ENCODE measurements at regions not wholly inside any gene's neighbourhood (a gene's known extent, or its start where the extent isn't known, plus 50 kb on each side); places are given as distances from the start of the nearest gene placed in this dataset.

DNA sequence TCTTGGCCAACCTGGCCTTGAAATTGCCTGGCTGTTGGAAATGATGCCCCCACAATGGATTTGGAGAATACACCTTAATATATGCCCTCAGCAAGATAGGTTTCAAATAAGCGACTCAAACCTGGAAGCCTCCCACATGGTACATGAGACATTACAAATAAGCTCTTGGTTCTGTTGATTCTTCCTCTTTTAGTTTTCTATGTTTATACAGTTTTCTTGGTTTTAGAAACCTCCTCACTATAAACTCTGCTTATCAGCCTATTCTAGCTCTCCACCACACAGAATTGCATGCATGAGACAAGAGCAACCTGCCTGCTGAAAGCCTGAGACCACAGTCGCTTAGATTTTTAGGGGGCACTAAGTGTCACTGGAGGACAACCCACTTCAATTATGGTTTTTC lies 108.8 kb upstream of the PREP start:
- TF ChIP-seq, protein P1, sequence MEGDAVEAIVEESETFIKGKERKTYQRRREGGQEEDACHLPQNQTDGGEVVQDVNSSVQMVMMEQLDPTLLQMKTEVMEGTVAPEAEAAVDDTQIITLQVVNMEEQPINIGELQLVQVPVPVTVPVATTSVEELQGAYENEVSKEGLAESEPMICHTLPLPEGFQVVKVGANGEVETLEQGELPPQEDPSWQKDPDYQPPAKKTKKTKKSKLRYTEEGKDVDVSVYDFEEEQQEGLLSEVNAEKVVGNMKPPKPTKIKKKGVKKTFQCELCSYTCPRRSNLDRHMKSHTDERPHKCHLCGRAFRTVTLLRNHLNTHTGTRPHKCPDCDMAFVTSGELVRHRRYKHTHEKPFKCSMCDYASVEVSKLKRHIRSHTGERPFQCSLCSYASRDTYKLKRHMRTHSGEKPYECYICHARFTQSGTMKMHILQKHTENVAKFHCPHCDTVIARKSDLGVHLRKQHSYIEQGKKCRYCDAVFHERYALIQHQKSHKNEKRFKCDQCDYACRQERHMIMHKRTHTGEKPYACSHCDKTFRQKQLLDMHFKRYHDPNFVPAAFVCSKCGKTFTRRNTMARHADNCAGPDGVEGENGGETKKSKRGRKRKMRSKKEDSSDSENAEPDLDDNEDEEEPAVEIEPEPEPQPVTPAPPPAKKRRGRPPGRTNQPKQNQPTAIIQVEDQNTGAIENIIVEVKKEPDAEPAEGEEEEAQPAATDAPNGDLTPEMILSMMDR (IDR thresholded peaks at IDR 0.05; ENCODE audit: insufficient read depth, low read length, severe bottlenecking) = no peak
- no peak for FAIRE-seq

GRCh38 chr6:105510746-105511145 lies 107.9 kb upstream of the PREP start:
- Histone ChIP-seq H3K27me3 (ENCODE audit: control insufficient read depth, insufficient read depth, low read length) (no peaks in the 10 kb centered on the region), H3K36me3 (ENCODE audit: control insufficient read depth, insufficient read depth, low read length) (no peaks in the 10 kb centered on the region), H3K4me3 (ENCODE audit: low read depth, low read length) (no peak overlapping the region)
- FAIRE-seq (no peak), DNase-seq (ENCODE audit: low read depth) (no peak)
- TF ChIP-seq, protein P1 (IDR thresholded peaks at IDR 0.05; ENCODE audit: insufficient read depth, low read length, severe bottlenecking) = no peak

More for the DNA sequence above, 108.8 kb upstream of the PREP start:
- Histone ChIP-seq H3K4me3 (ENCODE audit: low read depth, low read length) (no peak overlapping the region), H3K27me3 (ENCODE audit: control insufficient read depth, insufficient read depth, low read length) (no peaks in the 10 kb centered on the region), H3K36me3 (ENCODE audit: control insufficient read depth, insufficient read depth, low read length) (no peaks in the 10 kb centered on the region)
- DNase-seq (ENCODE audit: low read depth) = no peak

- TF ChIP-seq, protein P1 (IDR thresholded peaks at IDR 0.05; ENCODE audit: insufficient read depth, low read length, severe bottlenecking) = no peak
- Histone ChIP-seq H3K4me3 (ENCODE audit: low read depth, low read length) (no peak overlapping the region), H3K36me3 (ENCODE audit: control insufficient read depth, insufficient read depth, low read length) (no peaks in the 10 kb centered on the region), H3K27me3 (ENCODE audit: control insufficient read depth, insufficient read depth, low read length) (no peaks in the 10 kb centered on the region)
- FAIRE-seq = no peak
- no peak for DNase-seq (ENCODE audit: low read depth)
These were observed 106.8 kb upstream of the PREP start for GRCh38 chr6:105509506-105510331.

GRCh38 chr6:105507811-105508210 lies 104.9 kb upstream of the PREP start:
- TF ChIP-seq, protein P1 (IDR thresholded peaks at IDR 0.05; ENCODE audit: insufficient read depth, low read length, severe bottlenecking) = no peak
- FAIRE-seq (no peak), DNase-seq (ENCODE audit: low read depth) (no peak)
- Histone ChIP-seq H3K27me3 (ENCODE audit: control insufficient read depth, insufficient read depth, low read length) (no peaks in the 10 kb centered on the region), H3K36me3 (ENCODE audit: control insufficient read depth, insufficient read depth, low read length) (no peaks in the 10 kb centered on the region), H3K4me3 (ENCODE audit: low read depth, low read length) (no peak overlapping the region)

GRCh38 chr6:105504706-105505105 lies 101.8 kb upstream of the PREP start:
- Histone ChIP-seq H3K36me3 (ENCODE audit: control insufficient read depth, insufficient read depth, low read length) (no peaks in the 10 kb centered on the region), H3K4me3 (ENCODE audit: low read depth, low read length) (no peak overlapping the region), H3K27me3 (ENCODE audit: control insufficient read depth, insufficient read depth, low read length) (no peaks in the 10 kb centered on the region)
- TF ChIP-seq, protein P1 (IDR thresholded peaks at IDR 0.05; ENCODE audit: insufficient read depth, low read length, severe bottlenecking) = no peak
- FAIRE-seq (peak; percentile 89), DNase-seq (ENCODE audit: low read depth) (no peak)

DNA sequence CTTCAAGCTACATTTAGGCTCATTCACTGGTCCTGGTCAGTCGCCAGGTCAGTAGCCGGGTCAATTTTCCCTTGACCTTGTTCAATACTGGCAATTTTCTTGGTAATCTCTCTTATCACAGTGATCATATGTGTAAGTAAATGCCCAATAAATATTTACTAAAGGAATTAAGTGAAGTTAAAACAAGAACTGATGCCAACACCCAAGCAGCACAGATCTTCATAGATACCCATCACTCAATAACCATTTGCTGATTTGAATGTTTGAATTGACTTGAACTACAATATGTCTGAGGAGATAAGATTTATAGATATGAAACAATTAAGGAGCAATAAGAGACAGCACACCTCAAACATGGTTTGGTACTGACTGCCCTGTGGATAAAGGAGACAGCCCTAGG lies 100.8 kb upstream of the PREP start:
- FAIRE-seq (no peak), DNase-seq (ENCODE audit: low read depth) (no peak)
- TF ChIP-seq, protein P1 (IDR thresholded peaks at IDR 0.05; ENCODE audit: insufficient read depth, low read length, severe bottlenecking) = no peak
- Histone ChIP-seq H3K36me3 (ENCODE audit: control insufficient read depth, insufficient read depth, low read length) (no peaks in the 10 kb centered on the region), H3K4me3 (ENCODE audit: low read depth, low read length) (no peak overlapping the region), H3K27me3 (ENCODE audit: control insufficient read depth, insufficient read depth, low read length) (no peaks in the 10 kb centered on the region)

Data from bronchial epithelial cell (primary cell).